CD4-positive, alpha-beta T cell treated with Interleukin-4 for 1 hour (primary cell): ENCODE measurements at regions not wholly inside any gene's neighbourhood (a gene's known extent, or its start where the extent isn't known, plus 50 kb on each side); places are given as distances from the start of the nearest gene placed in this dataset.

ENCODE experiments used
- DNase-seq, 2 donors: peaks; one replicate each; pipeline ENCODE4 v3.0.0-alpha.2; 2020 to 2022

- no peak for DNase-seq
These were observed 54.8 kb downstream of the NOG start for GRCh38 chr17:56648321-56648720.

GRCh38 chr17:56648806-56649205 is 55.3 kb downstream of the NOG start:
- no peak for DNase-seq

GRCh38 chr17:56652628-56653027 is 59.1 kb downstream of the NOG start:
- DNase-seq = no peak

- DNase-seq = peak; percentile 70 to 74
These were observed 60.4 kb downstream of the NOG start for GRCh38 chr17:56653877-56654276.

- no peak for DNase-seq
These were observed 63.3 kb downstream of the NOG start for GRCh38 chr17:56656701-56657327.

GRCh38 chr17:56658648-56659047 is 65.1 kb downstream of the NOG start:
- no peak for DNase-seq

GRCh38 chr17:56659622-56660021 is 66.1 kb downstream of the NOG start:
- no peak for DNase-seq

- no peak for DNase-seq
These were observed 68.4 kb downstream of the NOG start for GRCh38 chr17:56661906-56662305.

GRCh38 chr17:56665864-56666263 is 72.4 kb downstream of the NOG start:
- DNase-seq = no peak

- DNase-seq = no peak
These were observed 74.5 kb downstream of the NOG start for GRCh38 chr17:56667925-56668458.

- no peak for DNase-seq
These were observed 78.7 kb downstream of the NOG start for GRCh38 chr17:56672195-56672594.

- no peak for DNase-seq
These were observed 81.0 kb downstream of the NOG start for GRCh38 chr17:56674401-56674925.

GRCh38 chr17:56675876-56676660 is 82.6 kb downstream of the NOG start:
- DNase-seq = no peak

- DNase-seq = no peak
These were observed 83.3 kb downstream of the NOG start for GRCh38 chr17:56676810-56677209.

GRCh38 chr17:56678249-56679114 is 85.0 kb downstream of the NOG start:
- DNase-seq = no peak

- peak in 1 of 2 donors; percentile 17 for DNase-seq
These were observed 85.7 kb downstream of the NOG start for GRCh38 chr17:56679115-56679776.

GRCh38 chr17:56679777-56680422 is 86.4 kb downstream of the NOG start:
- DNase-seq = no peak

GRCh38 chr17:56680676-56681075 is 87.2 kb downstream of the NOG start:
- no peak for DNase-seq

GRCh38 chr17:56681561-56682266 is 88.2 kb downstream of the NOG start:
- no peak for DNase-seq

GRCh38 chr17:56688151-56688550 is 94.7 kb downstream of the NOG start:
- DNase-seq = no peak
